PC-9 (cell line): ENCODE measurements at regions not wholly inside any gene's neighbourhood (a gene's known extent, or its start where the extent isn't known, plus 50 kb on each side); places are given as distances from the start of the nearest gene placed in this dataset.

Source experiments
- EZH2 ChIP-seq: fragments of 200-600 bp; sonication (generic); IDR thresholded peaks from 2 replicates; pipeline ENCODE4 v1.8.0; 2017; ENCODE audit warnings: antibody characterized with exemption, low read depth
- TF ChIP-seq, protein P1 (sequence below): fragments of 200-600 bp; sonication (generic); conservative IDR thresholded peaks from 2 replicates; pipeline ENCODE4 v1.6.1; 2017; ENCODE audit warnings: mixed run types, antibody characterized with exemption, mild to moderate bottlenecking, moderate library complexity

DNA sequence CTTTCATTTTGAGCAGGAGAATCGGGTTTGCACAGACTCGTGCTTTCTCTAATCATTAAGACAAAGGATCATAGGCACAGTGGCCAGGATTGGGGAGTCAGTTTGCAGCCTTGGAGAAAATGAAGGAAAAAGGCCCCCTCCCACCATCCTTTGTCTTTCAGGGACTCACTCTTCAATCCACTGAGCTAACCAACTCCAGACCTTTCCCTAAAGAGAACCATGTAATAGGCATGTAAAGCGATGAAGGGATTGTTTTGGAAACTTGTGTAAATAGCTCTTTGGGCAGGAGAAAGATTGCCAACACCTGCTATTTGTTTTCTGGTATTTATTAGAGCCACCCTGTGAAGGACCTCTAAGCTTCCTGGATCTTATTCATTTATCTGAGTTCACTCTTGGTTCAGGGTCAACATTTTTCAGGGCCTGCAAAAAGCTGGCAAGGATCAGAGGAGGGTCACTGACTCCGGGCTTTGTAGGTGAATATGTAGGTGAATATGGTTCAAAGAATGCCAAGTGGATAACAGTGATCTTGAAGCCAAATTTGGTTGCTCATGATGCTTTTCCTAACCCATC lies 192.6 kb upstream of the FGGY start:
- TF ChIP-seq EZH2 = no peak
- TF ChIP-seq, protein P1, sequence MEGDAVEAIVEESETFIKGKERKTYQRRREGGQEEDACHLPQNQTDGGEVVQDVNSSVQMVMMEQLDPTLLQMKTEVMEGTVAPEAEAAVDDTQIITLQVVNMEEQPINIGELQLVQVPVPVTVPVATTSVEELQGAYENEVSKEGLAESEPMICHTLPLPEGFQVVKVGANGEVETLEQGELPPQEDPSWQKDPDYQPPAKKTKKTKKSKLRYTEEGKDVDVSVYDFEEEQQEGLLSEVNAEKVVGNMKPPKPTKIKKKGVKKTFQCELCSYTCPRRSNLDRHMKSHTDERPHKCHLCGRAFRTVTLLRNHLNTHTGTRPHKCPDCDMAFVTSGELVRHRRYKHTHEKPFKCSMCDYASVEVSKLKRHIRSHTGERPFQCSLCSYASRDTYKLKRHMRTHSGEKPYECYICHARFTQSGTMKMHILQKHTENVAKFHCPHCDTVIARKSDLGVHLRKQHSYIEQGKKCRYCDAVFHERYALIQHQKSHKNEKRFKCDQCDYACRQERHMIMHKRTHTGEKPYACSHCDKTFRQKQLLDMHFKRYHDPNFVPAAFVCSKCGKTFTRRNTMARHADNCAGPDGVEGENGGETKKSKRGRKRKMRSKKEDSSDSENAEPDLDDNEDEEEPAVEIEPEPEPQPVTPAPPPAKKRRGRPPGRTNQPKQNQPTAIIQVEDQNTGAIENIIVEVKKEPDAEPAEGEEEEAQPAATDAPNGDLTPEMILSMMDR = no peak
